NCI-H187 (cell line): ENCODE measurements at regions not wholly inside any gene's neighbourhood (a gene's known extent, or its start where the extent isn't known, plus 50 kb on each side); places are given as distances from the start of the nearest gene placed in this dataset.
"Not testable (repeated sequence)": the region's sequence is repeated elsewhere in the genome, so short reads cannot be mapped to it uniquely, and the experiment has no call there.

Experiments used
- DNase-seq, 2 experiments: peaks; one replicate each; lab custom pipeline; 2025; lab: John Stamatoyannopoulos, UW

GRCh38 chr10:10703382-10703781, 314.3 kb upstream of the CELF2 start:
- DNase-seq = no peak

GRCh38 chr10:10712155-10712704, 305.4 kb upstream of the CELF2 start:
- peak in 1 of 2 experiments; percentile 1 for DNase-seq

DNA sequence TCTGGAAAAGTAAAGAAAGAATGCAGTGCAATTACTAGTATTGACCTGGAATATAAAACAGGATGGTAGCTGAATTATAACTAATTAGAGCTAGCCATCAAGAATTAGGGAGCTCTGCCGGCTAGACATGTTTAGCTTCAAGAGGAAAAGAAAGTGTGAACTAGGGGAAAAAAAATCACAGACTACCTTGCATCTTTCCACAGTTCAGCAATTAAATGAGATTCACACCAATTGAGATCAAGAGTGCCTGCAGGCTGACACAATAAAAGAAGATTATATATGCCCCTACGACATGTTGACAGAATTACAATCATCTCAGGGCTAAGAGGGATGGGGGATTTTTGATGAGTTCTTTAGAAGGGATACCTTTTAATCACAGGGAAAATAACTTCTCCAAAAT, 303.3 kb upstream of the CELF2 start:
- DNase-seq = no peak

DNA sequence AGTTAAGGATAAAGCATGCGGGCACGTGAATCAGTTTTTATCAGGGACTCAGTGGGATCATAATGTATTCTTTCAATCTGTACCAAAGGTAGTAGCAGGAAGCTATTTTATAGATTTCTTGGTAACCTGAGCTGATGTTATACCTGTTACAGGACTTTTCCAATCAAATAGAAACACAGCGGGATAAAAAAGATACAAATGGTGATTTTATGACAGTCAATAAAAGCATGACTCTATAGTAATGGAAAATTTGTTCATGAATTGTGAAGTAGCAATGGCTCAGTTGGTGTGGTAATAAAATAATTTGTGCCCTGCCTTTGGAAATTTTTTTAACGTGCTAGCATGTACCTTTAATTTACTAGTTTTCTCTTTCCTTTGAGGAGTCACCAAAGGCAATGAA, 300.7 kb upstream of the CELF2 start:
- no peak for DNase-seq

GRCh38 chr10:10722422-10722821, 295.2 kb upstream of the CELF2 start:
- no peak for DNase-seq

- no peak for DNase-seq
These were observed 292.5 kb upstream of the CELF2 start for GRCh38 chr10:10725196-10725595.

DNA sequence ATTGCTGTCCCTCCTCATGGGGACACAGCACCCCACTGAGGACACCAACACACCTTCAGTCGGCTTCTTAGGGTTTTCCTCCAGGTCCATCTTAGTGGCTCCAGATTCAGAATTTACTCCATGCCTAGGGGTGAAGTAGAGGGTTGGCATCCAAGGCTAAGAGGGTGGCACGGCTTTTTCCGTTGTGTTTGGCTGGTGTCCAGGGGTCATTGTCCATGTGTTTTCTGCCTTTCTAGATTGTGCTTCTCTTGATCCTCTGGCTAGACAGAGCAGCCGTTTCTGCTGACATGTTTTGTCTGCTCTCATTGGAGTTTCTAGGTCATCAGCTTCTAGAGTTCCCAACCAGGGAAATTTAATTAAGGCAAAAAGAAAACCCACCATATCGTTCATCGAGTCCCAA, 291.6 kb upstream of the CELF2 start:
- DNase-seq = no peak

DNA sequence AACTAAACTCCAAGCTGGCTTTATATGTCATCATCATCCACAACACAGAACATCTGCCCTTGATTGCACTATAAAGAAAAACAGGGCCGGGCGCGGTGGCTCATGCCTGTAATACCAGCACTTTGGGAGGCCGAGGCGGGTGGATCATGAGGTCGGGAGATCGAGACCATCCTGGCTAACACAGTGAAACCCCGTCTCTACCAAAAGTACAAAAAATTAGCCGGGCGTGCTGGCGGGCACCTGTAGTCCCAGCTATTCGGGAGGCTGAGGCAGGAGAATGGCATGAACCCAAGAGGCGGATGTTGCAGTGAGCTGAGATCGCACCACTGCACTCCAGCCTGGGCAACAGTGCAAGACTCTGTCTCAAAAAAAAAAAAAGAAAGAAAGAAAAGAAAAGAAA, 290.3 kb upstream of the CELF2 start:
- DNase-seq = not testable (repeated sequence)

GRCh38 chr10:10727812-10728211, 289.9 kb upstream of the CELF2 start:
- no peak for DNase-seq

DNA sequence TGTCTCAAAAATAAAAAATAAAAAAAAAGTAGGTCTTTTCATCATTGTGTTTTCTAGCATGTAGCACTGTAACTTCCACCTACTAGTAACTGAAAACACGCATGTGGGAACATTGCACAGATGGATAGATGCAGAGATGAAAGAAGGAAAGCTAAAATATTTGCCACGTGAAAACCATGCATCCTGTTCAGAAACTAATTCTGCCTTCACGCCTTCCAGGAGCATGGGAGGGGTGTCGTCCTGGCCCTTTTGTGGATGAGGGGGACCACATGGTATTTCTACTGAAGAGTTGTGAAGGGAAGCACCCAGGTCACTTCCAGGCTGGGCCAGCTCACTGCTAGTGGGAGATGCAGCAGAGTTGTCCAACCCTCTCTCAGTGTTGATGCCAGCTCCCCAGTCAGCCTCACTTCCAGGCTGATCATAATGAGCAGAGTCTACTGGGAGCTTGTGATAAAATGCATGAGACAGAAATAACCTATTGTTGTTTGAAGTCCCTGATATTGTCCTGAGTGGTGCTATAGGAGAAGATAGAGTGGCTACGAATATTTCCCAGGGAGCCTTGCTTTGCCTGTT, 287.1 kb upstream of the CELF2 start:
- no peak for DNase-seq

DNA sequence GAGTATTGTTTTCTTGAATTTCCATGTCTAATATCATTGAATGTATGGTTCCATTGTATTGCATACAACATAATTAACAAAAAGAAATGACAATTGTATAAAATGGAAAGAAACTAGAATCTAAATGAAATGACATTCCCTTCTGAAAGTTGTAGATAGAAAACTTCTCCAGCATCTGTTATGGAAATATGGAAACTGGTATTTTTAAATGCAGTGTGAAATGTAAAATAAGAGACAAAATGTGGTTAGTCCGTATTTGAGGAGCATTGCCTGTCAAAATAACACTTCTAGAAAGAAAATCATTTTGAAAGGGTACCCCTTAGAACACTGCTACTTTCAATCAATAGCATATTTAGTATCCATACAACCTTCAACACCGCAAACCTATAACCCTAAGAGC, 286.3 kb upstream of the CELF2 start:
- DNase-seq = no peak

DNA sequence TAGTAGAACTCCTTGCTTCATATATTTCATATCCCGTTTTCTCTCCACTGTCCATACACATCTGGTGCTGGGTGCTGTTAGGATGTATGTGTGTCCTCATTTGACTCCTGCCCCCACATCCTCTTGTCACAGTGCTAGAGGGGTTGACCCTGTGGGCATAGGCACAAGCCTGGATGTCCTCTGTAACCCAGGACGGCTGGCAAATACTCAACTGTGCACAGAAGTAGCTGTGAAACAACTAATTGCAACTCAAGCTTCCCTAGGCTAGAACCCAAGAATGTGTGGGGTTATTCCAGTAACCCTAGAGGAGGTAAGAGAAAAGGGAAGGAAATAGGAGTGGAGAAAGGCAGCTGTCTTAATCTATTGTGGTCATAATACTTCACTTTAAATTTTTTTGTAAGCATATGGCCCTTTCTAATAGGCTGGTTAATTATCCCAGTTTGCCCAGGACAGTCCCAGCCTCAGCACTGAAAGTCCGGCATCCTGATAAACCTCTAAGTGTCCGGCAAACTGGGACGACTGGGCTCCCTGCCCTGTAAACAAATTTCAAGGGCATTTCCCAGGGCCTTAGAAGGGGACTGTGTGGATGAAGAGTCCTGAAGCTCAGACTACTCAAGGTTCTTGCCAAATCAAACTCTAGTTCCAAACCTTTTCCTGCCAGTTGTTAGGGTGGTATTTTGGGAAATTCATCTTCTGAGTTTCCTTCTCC, 283.2 kb upstream of the CELF2 start:
- DNase-seq = no peak

GRCh38 chr10:10745291-10745690, 272.4 kb upstream of the CELF2 start:
- DNase-seq = no peak

DNA sequence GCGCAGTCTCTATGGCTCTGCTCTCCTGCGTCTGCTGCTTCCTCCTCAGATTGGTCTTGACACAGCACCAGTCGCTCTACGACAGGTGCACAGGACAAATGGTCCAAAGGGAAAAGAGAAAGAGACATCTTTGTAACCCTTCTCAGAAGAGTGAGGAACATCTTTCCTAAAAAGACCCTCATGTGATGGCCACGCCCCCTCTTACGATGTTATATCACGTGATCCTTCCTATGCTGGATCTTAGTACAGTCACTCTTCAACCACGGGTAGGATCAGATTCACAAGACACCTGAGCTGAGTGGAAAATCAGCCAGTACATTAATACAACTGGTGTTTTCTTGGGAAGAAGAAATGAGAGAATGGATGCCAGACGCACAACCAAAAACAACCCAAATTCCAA, 262.2 kb upstream of the CELF2 start:
- no peak for DNase-seq

DNA sequence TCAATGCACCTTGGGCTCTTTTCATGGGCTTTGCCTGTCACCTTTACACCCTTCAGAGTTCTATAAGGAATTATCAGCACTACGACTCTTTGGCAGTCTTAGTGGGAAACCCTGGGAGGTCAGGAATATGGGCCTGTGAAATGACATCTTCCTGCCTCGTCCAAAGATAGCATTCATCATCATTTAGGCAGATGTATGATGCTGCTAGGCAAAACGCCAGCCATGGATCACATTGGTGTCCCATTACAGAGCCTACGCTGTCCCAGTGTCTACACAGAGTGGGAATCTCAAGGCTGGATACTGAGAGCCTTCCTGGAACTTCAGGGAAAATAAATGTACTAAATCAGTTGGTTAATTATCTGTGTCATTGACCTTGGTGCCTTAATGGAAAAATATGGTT, 259.4 kb upstream of the CELF2 start:
- no peak for DNase-seq

DNA sequence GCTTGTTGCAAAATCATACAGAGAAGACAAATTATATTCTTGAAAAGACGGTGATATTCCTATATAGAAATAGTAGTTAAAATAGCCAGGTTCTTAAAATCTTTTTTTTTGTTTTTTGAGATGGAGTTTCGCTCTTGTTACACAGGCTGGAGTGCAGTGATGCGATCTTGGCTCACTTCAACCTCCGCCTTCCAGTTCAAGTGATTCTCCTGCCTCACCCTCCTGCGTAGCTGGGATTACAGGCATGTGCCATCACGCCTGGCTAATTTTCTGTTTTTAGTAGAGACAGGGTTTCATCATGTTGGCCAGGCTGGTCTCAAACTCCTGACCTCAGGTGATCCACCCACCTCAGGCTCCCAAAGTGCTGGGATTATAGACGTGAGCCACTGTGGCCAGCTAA, 257.9 kb upstream of the CELF2 start:
- DNase-seq = not testable (repeated sequence)

DNA sequence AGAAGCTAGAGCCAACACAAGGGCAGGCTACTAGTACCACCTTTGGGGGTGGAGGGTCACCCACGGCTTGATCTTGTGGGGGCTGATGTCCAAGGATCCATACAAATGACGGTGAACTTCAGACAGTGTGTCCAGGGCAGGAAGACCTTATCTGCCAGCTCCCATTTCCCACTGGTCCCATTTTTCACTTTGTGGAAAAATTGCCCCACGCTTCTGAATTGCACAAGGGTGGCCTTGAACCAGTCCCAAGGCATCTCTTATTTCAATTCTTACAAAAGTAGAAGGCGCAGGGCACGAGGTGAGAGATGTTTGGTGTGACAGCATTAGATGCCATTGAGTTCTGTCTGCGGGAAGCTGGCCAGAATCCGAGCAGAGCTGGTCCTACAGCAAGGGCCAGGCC, 252.7 kb upstream of the CELF2 start:
- no peak for DNase-seq

GRCh38 chr10:10772411-10772810, 245.3 kb upstream of the CELF2 start:
- DNase-seq = no peak

GRCh38 chr10:10772874-10773508, 244.7 kb upstream of the CELF2 start:
- no peak for DNase-seq

GRCh38 chr10:10774416-10774815, 243.3 kb upstream of the CELF2 start:
- DNase-seq = no peak

- DNase-seq = no peak
These were observed 241.3 kb upstream of the CELF2 start for GRCh38 chr10:10776363-10776762.

- DNase-seq = no peak
These were observed 240.4 kb upstream of the CELF2 start for GRCh38 chr10:10777279-10777678.

- no peak for DNase-seq
These were observed 239.9 kb upstream of the CELF2 start for GRCh38 chr10:10777723-10778122.
